Mucosa of rectum (tissue), 2 donors: ENCODE measurements at regions not wholly inside any gene's neighbourhood (a gene's known extent, or its start where the extent isn't known, plus 50 kb on each side); places are given as distances from the start of the nearest gene placed in this dataset.

Experiments used
- H3K27ac ChIP-seq, 2 donors: one replicate each; pipeline ENCODE4 v1.7.0; 2013; ENCODE audit warnings: inconsistent platforms in 2 of 2, low read depth in 2 of 2, low read length in 2 of 2
- H3K27me3 ChIP-seq, 2 donors: one replicate each; pipeline ENCODE4 v1.7.0; 2013; ENCODE audit warnings: low read length in 2 of 2; ENCODE audit not compliant: control insufficient read depth in 2 of 2, insufficient read depth in 2 of 2
- H3K36me3 ChIP-seq, 2 donors: one replicate each; pipeline ENCODE4 v1.7.0; 2013; ENCODE audit warnings: low read length in 2 of 2; ENCODE audit not compliant: control insufficient read depth in 2 of 2, insufficient read depth in 2 of 2
- H3K4me1 ChIP-seq, 2 donors: one replicate each; pipeline ENCODE4 v1.7.0; 2013; ENCODE audit warnings: low read length in 2 of 2, mild to moderate bottlenecking in 1 of 2; ENCODE audit not compliant: control insufficient read depth in 2 of 2, insufficient read depth in 2 of 2
- H3K4me3 ChIP-seq, 2 donors: one replicate each; pipeline ENCODE4 v1.7.0; 2013; ENCODE audit warnings: low read length in 2 of 2
- H3K9ac ChIP-seq, 2 donors: one replicate each; pipeline ENCODE4 v1.7.0; 2013; ENCODE audit warnings: low read length in 2 of 2, low read depth in 1 of 2, mild to moderate bottlenecking in 1 of 2
- H3K9me3 ChIP-seq, 2 donors: one replicate each; pipeline ENCODE4 v1.7.0; 2013; ENCODE audit warnings: low read length in 2 of 2; ENCODE audit not compliant: control insufficient read depth in 2 of 2
- donor health status: healthy.
- donor health status: Normal muscosa, but diverticular disease.

DNA sequence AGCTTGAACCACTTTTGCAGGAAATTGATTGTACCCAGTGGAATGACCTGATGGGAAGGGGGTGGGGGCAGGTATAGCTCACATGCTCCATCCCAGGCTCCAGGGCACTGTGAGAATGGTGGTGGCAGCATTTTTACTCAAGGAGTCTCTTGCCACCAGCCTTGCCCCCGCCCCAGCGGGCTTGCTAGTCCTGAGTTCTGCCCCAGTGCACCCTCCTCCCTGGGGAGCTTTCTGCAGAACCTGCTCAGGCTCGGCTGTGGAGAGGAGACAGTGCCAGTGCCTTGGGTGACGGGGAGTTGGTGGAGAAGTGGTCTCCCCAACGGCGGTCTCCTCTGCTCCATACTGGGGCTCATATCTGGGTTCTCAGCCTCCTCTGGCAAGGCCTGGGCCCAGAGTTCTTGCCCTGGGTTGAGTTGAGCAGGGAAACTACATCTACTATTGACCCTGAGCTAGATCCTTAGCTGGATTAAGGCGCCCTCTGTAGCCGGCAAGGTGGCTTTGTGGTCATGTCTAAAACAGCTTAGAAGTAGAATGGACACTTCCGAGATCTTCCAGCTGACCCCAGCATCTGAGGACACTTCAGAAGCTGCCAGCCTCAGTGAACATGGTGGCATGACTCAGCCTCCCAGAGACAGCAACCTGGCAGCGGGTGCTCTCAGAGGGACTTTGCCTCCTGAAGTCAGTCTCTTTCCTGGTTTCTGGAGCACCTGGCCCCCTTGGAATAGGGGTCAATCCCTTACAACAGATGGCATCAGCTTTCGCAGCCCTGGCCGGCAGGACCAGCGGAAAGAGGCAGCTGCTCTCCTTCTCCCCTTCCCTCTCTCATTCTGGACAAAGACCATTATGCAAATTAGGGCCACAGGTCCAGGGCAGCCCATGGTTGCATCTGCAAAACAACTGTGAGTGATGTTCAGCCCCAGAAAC, 363.4 kb upstream of the MKI67 start:
- H3K27me3 ChIP-seq, result no peaks in the 10 kb centered on the region
- no peaks in the 10 kb centered on the region for H3K9me3 ChIP-seq
- H3K9ac ChIP-seq, result no peak overlapping the region
- H3K4me1 ChIP-seq, result no peaks in the 10 kb centered on the region
- H3K27ac ChIP-seq, result no peak overlapping the region
- H3K4me3 ChIP-seq, result no peak overlapping the region
- no peaks in the 10 kb centered on the region for H3K36me3 ChIP-seq

- Histone ChIP-seq H3K27ac (no peak overlapping the region), H3K27me3 (no peaks in the 10 kb centered on the region), H3K36me3 (no peaks in the 10 kb centered on the region), H3K4me3 (no peak overlapping the region), H3K9ac (no peak overlapping the region), H3K4me1 (no peaks in the 10 kb centered on the region), H3K9me3 (no peaks in the 10 kb centered on the region)
Observed at GRCh38 chr10:128491686-128492085, 365.5 kb upstream of the MKI67 start.

DNA sequence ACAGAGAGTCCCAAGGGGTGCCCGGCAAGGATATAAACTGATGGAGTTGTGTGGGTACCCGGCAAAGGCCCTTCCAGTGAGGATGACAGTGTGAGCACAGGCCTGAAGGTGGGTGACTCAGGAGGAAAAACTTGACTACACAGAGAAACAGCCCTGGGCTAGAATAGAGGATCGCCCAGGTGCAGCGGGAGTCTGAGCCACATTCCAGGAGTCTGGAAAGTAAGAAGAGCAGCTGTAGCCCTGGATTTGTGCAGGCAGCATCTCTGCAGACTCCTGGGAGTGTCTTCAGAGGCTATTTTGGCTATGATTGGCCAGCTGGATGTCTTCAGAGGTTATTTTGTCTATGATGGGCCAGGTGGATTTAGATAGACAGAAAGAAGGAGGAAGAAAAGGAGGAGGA, 367.6 kb upstream of the MKI67 start:
- Histone ChIP-seq H3K4me1 (no peaks in the 10 kb centered on the region), H3K27me3 (no peaks in the 10 kb centered on the region), H3K9ac (no peak overlapping the region), H3K4me3 (no peak overlapping the region), H3K9me3 (no peaks in the 10 kb centered on the region), H3K27ac (no peak overlapping the region), H3K36me3 (no peaks in the 10 kb centered on the region)

- Histone ChIP-seq H3K4me3 (no peak overlapping the region), H3K27me3 (no peaks in the 10 kb centered on the region), H3K9me3 (no peaks in the 10 kb centered on the region), H3K9ac (no peak overlapping the region), H3K27ac (no peak overlapping the region), H3K4me1 (no peaks in the 10 kb centered on the region), H3K36me3 (no peaks in the 10 kb centered on the region)
Observed at GRCh38 chr10:128494665-128495064, 368.4 kb upstream of the MKI67 start.

DNA sequence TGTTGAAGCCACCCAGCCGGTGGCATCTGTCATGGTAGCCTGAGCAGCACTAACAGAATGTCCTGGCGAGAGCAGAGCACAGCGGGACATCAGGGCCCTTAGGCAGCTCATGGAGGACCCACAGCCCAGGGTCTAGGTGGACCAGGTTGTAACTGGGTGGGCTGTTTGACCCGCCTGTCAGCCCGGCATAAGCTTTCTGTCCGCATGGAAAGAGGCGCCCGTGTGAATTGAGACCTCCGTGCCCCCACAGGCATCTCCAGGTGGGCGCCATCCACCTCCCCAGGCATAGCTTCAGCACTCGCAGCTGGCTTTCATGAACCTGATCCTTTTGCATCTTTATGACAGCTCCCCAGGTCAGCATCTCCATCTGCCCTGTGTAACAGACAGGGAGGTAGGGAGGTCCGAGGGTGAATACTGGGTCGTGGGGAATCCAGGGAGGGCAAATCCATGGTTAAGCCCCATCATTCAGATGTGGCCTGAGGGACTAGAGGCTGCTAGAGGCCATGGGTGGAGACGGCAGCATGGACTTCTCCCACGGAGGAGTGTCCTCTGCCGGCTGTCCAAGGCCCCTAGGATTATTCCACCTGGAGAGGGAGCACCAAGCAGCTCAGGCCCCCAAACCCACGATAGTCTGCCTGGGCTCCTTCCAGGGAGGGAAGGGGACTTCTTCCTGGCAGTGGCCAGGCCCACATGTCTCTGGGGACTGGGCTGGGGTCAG, 371.6 kb upstream of the MKI67 start:
- H3K4me3 ChIP-seq, result no peak overlapping the region
- H3K9ac ChIP-seq, result no peak overlapping the region
- no peaks in the 10 kb centered on the region for H3K4me1 ChIP-seq
- H3K27me3 ChIP-seq, result no peaks in the 10 kb centered on the region
- no peaks in the 10 kb centered on the region for H3K36me3 ChIP-seq
- H3K9me3 ChIP-seq, result no peaks in the 10 kb centered on the region
- H3K27ac ChIP-seq, result no peak overlapping the region

DNA sequence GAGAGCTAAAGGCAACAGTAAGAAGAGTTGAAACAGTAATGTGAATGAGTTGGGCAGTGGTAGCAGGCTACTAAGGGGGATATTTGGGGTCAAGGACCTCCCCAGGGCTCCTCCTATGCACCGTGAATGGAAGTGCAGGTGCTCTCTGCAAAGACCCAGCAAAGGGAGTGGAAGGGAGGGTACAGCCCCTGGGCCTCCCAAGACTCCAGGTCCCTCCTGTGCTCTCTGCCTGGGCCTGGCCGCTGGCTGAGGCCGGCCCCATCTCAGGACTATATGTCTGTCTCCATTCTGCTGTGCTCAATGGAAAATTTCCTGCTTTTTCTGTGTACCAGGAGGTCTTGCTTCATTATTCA, 372.1 kb upstream of the MKI67 start:
- Histone ChIP-seq H3K36me3 (no peaks in the 10 kb centered on the region), H3K4me3 (no peak overlapping the region), H3K27me3 (no peaks in the 10 kb centered on the region), H3K9me3 (no peaks in the 10 kb centered on the region), H3K9ac (no peak overlapping the region), H3K27ac (no peak overlapping the region), H3K4me1 (no peaks in the 10 kb centered on the region)

DNA sequence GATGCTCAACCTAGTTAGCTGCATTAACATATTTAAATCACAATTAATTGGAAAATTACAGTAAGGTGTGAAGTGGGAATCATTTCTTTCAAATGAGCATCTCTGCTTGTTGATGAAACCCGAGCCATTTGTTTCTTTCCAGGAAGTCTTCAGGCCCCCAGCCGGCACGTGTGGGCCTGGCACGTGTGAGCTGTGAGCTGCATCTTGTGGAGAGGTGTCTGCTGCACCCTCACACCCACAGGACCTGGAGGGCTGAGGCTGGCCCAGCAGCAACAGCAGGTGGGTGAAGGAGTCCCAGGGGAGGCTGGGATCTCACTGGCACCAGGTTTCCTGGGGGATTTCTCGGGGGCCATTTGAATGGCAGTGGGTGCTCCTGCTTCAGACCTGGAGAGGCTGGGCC, 372.5 kb upstream of the MKI67 start:
- no peak overlapping the region for H3K9ac ChIP-seq
- H3K9me3 ChIP-seq, result no peaks in the 10 kb centered on the region
- no peak overlapping the region for H3K27ac ChIP-seq
- H3K4me1 ChIP-seq, result no peaks in the 10 kb centered on the region
- H3K27me3 ChIP-seq, result no peaks in the 10 kb centered on the region
- no peaks in the 10 kb centered on the region for H3K36me3 ChIP-seq
- no peak overlapping the region for H3K4me3 ChIP-seq

GRCh38 chr10:128499486-128499885, 373.3 kb upstream of the MKI67 start:
- Histone ChIP-seq H3K9me3 (no peaks in the 10 kb centered on the region), H3K36me3 (no peaks in the 10 kb centered on the region), H3K27ac (no peak overlapping the region), H3K4me1 (no peaks in the 10 kb centered on the region), H3K27me3 (no peaks in the 10 kb centered on the region), H3K4me3 (no peak overlapping the region), H3K9ac (no peak overlapping the region)

GRCh38 chr10:128499956-128500355, 373.7 kb upstream of the MKI67 start:
- no peaks in the 10 kb centered on the region for H3K27me3 ChIP-seq
- no peak overlapping the region for H3K4me3 ChIP-seq
- H3K9me3 ChIP-seq, result no peaks in the 10 kb centered on the region
- H3K36me3 ChIP-seq, result no peaks in the 10 kb centered on the region
- H3K4me1 ChIP-seq, result no peaks in the 10 kb centered on the region
- H3K27ac ChIP-seq, result no peak overlapping the region
- H3K9ac ChIP-seq, result no peak overlapping the region

GRCh38 chr10:128500642-128501041, 374.4 kb upstream of the MKI67 start:
- no peak overlapping the region for H3K4me3 ChIP-seq
- no peaks in the 10 kb centered on the region for H3K4me1 ChIP-seq
- no peak overlapping the region for H3K27ac ChIP-seq
- H3K9ac ChIP-seq, result no peak overlapping the region
- H3K27me3 ChIP-seq, result peaks cover 0 to 2% of the 10 kb centered on the region in 2 donors
- H3K36me3 ChIP-seq, result no peaks in the 10 kb centered on the region
- no peaks in the 10 kb centered on the region for H3K9me3 ChIP-seq
